ENCODE measurements at regions not wholly inside any gene's neighbourhood (a gene's known extent, or its start where the extent isn't known, plus 50 kb on each side); places are given as distances from the start of the nearest gene placed in this dataset.
"Not testable (repeated sequence)": the region's sequence is repeated elsewhere in the genome, so short reads cannot be mapped to it uniquely, and the experiment has no call there.

GRCh38 chr5:82470185-82470994, 192.2 kb upstream of the RPS23 start:
- Histone ChIP-seq H3K4me1 (no peaks in the 10 kb centered on the region), H3K4me3 (no peak overlapping the region), H3K9me3 (no peaks in the 10 kb centered on the region), H3K27ac (no peak overlapping the region), H3K27me3 (ENCODE audit: insufficient read depth in 3 of 3, low read length in 2 of 3) (no peaks in the 10 kb centered on the region), H3K36me3 (ENCODE audit: insufficient read depth in 1 of 2, low read depth in 1 of 2) (no peaks in the 10 kb centered on the region)
- no peak for DNase-seq
- no peak for TF ChIP-seq CTCF (IDR thresholded peaks at IDR 0.05)
- 81 to 85% (median 84%) methylated on average over 6 of the region's 6 CpGs for WGBS, 3 donors
- ATAC-seq, result no peak
- intact Hi-C loops (cut with DNase I), result no loop called here

GRCh38 chr5:82466986-82467561, 188.9 kb upstream of the RPS23 start:
- Histone ChIP-seq H3K36me3 (ENCODE audit: insufficient read depth in 1 of 2, low read depth in 1 of 2) (no peaks in the 10 kb centered on the region), H3K27ac (no peak overlapping the region), H3K9me3 (peaks cover 9% of the 10 kb centered on the region), H3K4me1 (no peaks in the 10 kb centered on the region), H3K4me3 (peak overlapping the region; percentile 29), H3K27me3 (ENCODE audit: insufficient read depth in 3 of 3, low read length in 2 of 3) (no peaks in the 10 kb centered on the region)
- WGBS, 3 donors, result 63 to 65% (median 64%) methylated on average over 6 of the region's 6 CpGs
- intact Hi-C loops (cut with DNase I), result no loop called here
- no peak for TF ChIP-seq CTCF (IDR thresholded peaks at IDR 0.05)
- DNase-seq (peak in 1 of 2 donors; percentile 43), ATAC-seq (no peak)

GRCh38 chr5:82465235-82465634, 187.1 kb upstream of the RPS23 start:
- Histone ChIP-seq H3K27ac (no peak overlapping the region), H3K36me3 (ENCODE audit: insufficient read depth in 1 of 2, low read depth in 1 of 2) (no peaks in the 10 kb centered on the region), H3K4me3 (no peak overlapping the region), H3K9me3 (peaks cover 9% of the 10 kb centered on the region), H3K4me1 (no peaks in the 10 kb centered on the region), H3K27me3 (ENCODE audit: insufficient read depth in 3 of 3, low read length in 2 of 3) (no peaks in the 10 kb centered on the region)
- no peak for TF ChIP-seq CTCF (IDR thresholded peaks at IDR 0.05)
- ATAC-seq (no peak), DNase-seq (no peak)
- WGBS, 3 donors, result 92 to 96% (median 93%) methylated on average over 3 of the region's 3 CpGs
- intact Hi-C loops (cut with DNase I), result no loop called here

- peaks cover 9% of the 10 kb centered on the region for H3K9me3 ChIP-seq
- H3K4me1 ChIP-seq, result no peaks in the 10 kb centered on the region
- 96 to 99% (median 97%) methylated on average over 6 of the region's 6 CpGs for WGBS, 3 donors
- no peak for DNase-seq
- no peak for ATAC-seq
- no peak overlapping the region for H3K27ac ChIP-seq
- intact Hi-C loops (cut with DNase I), result no loop called here
- TF ChIP-seq CTCF (IDR thresholded peaks at IDR 0.05), result no peak
- H3K36me3 ChIP-seq (ENCODE audit: insufficient read depth in 1 of 2, low read depth in 1 of 2), result no peaks in the 10 kb centered on the region
- no peak overlapping the region for H3K4me3 ChIP-seq
- no peaks in the 10 kb centered on the region for H3K27me3 ChIP-seq (ENCODE audit: insufficient read depth in 3 of 3, low read length in 2 of 3)
These were observed 181.5 kb upstream of the RPS23 start for GRCh38 chr5:82459626-82460025.

- intact Hi-C loops (cut with DNase I); H3K27me3 ChIP-seq (ENCODE audit: insufficient read depth in 3 of 3, low read length in 2 of 3); DNase-seq; H3K9me3 ChIP-seq; H3K4me3 ChIP-seq; ATAC-seq; H3K27ac ChIP-seq; H3K36me3 ChIP-seq (ENCODE audit: insufficient read depth in 1 of 2, low read depth in 1 of 2); H3K4me1 ChIP-seq: not testable (repeated sequence)
- WGBS, 3 donors, result 84 to 88% (median 87%) methylated on average over 4 of the region's 4 CpGs
These were observed 177.2 kb upstream of the RPS23 start for GRCh38 chr5:82455317-82455716.

Data from psoas muscle (tissue), 7 donors.